Fibroblast of mammary gland (primary cell): ENCODE measurements at regions not wholly inside any gene's neighbourhood (a gene's known extent, or its start where the extent isn't known, plus 50 kb on each side); places are given as distances from the start of the nearest gene placed in this dataset.

ENCODE experiments used
- DNase-seq: peaks from one replicate; pipeline ENCODE4 v3.0.0-alpha.2; 2010; ENCODE audit warnings: low read depth
- H3K4me3 ChIP-seq: 2 replicates; pipeline ENCODE4 v1.5.1; 2011; ENCODE audit warnings: low read depth, mild to moderate bottlenecking, low read length, moderate library complexity; ENCODE audit not compliant: control insufficient read depth
- TF ChIP-seq, protein P1 (sequence below): conservative IDR thresholded peaks from 2 replicates; pipeline ENCODE4 v1.5.1; 2011; ENCODE audit warnings: low read depth, low read length, inconsistent platforms; ENCODE audit not compliant: control insufficient read depth, insufficient read depth

DNA sequence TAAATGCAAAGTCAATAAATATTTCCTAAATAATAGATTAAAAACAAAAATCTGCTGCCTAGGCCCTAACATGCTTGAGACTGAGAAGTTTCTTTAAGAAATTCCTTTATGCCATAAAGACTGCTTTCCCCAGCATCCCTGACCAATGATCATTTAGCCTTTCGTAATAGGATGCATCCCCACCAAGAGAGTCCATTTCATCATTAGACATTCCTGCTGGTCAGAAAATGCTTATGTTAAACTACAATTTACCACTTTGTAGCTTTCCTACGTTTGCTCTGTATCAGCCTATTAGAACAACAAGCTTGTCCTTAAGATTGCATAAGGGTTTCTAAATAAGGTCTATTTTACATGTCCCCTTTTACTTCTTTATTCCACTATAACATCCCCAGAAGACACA lies 59.8 kb upstream of the HSF2 start:
- H3K4me3 ChIP-seq = no peak overlapping the region
- DNase-seq = no peak
- TF ChIP-seq, protein P1, sequence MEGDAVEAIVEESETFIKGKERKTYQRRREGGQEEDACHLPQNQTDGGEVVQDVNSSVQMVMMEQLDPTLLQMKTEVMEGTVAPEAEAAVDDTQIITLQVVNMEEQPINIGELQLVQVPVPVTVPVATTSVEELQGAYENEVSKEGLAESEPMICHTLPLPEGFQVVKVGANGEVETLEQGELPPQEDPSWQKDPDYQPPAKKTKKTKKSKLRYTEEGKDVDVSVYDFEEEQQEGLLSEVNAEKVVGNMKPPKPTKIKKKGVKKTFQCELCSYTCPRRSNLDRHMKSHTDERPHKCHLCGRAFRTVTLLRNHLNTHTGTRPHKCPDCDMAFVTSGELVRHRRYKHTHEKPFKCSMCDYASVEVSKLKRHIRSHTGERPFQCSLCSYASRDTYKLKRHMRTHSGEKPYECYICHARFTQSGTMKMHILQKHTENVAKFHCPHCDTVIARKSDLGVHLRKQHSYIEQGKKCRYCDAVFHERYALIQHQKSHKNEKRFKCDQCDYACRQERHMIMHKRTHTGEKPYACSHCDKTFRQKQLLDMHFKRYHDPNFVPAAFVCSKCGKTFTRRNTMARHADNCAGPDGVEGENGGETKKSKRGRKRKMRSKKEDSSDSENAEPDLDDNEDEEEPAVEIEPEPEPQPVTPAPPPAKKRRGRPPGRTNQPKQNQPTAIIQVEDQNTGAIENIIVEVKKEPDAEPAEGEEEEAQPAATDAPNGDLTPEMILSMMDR = no peak

GRCh38 chr6:122347280-122347679 lies 52.2 kb upstream of the HSF2 start:
- DNase-seq = peak; percentile 5
- H3K4me3 ChIP-seq = no peak overlapping the region
- TF ChIP-seq, protein P1 = no peak

GRCh38 chr6:122347751-122348150 lies 51.7 kb upstream of the HSF2 start:
- DNase-seq = no peak
- TF ChIP-seq, protein P1 = no peak
- H3K4me3 ChIP-seq = no peak overlapping the region
